Mesendoderm (in vitro differentiated cells): ENCODE measurements at regions not wholly inside any gene's neighbourhood (a gene's known extent, or its start where the extent isn't known, plus 50 kb on each side); places are given as distances from the start of the nearest gene placed in this dataset.

ENCODE experiments used
- DNase-seq: peaks from one replicate; pipeline ENCODE4 v3.0.0; 2013
- H2AK5ac ChIP-seq: 2 replicates; pipeline ENCODE4 v1.6.1; 2013; ENCODE audit warnings: low read length, inconsistent platforms
- H2BK120ac ChIP-seq: 2 replicates; pipeline ENCODE4 v1.6.1; 2013; ENCODE audit warnings: low read depth, mild to moderate bottlenecking, low read length, moderate library complexity, mixed read lengths
- H2BK15ac ChIP-seq: replicated peaks from 2 replicates; pipeline ENCODE4 v1.6.1; 2013; ENCODE audit warnings: low read depth, mild to moderate bottlenecking, moderate library complexity
- H2BK5ac ChIP-seq: 2 replicates; pipeline ENCODE4 v1.6.1; 2013; ENCODE audit warnings: low read length, inconsistent platforms
- H3K18ac ChIP-seq: 2 replicates; pipeline ENCODE4 v1.6.1; 2013; ENCODE audit warnings: mild to moderate bottlenecking, low read length, mixed read lengths
- H3K23ac ChIP-seq: one replicate; pipeline ENCODE4 v1.6.1; 2013; ENCODE audit warnings: low read length
- H3K27ac ChIP-seq: 2 replicates; pipeline ENCODE4 v1.5.1; 2013; ENCODE audit warnings: low read depth, mild to moderate bottlenecking, inconsistent platforms, low read length, moderate library complexity
- H3K27me3 ChIP-seq: 2 replicates; pipeline ENCODE4 v1.6.1; 2013; ENCODE audit warnings: low read length, control low read depth, mild to moderate bottlenecking, inconsistent platforms; ENCODE audit not compliant: insufficient read depth, poor library complexity
- H3K36me3 ChIP-seq: 2 replicates; pipeline ENCODE4 v1.6.1; 2013; ENCODE audit warnings: low read length, inconsistent platforms; ENCODE audit not compliant: control insufficient read depth, insufficient read depth
- H3K4ac ChIP-seq: one replicate; pipeline ENCODE4 v1.6.1; 2013; ENCODE audit warnings: low read depth, mild to moderate bottlenecking, low read length, moderate library complexity
- H3K4me1 ChIP-seq: 2 replicates; pipeline ENCODE4 v1.6.1; 2013; ENCODE audit warnings: low read depth, low read length, inconsistent platforms; ENCODE audit not compliant: control insufficient read depth
- H3K4me2 ChIP-seq: 2 replicates; pipeline ENCODE4 v1.6.1; 2013; ENCODE audit warnings: low read length
- H3K4me3 ChIP-seq: 2 replicates; pipeline ENCODE4 v1.5.1; 2013; ENCODE audit warnings: mild to moderate bottlenecking, low read length
- H3K56ac ChIP-seq: one replicate; pipeline ENCODE4 v1.6.1; 2013; ENCODE audit warnings: low read length
- H3K79me1 ChIP-seq: 2 replicates; pipeline ENCODE4 v1.6.1; 2013; ENCODE audit warnings: low read length, inconsistent platforms
- H3K79me2 ChIP-seq: 2 replicates; pipeline ENCODE4 v1.6.1; 2013; ENCODE audit warnings: mild to moderate bottlenecking, low read length; ENCODE audit not compliant: control insufficient read depth, insufficient read depth
- H3K9ac ChIP-seq: 2 replicates; pipeline ENCODE4 v1.6.1; 2013; ENCODE audit warnings: low read length, inconsistent platforms
- H4K5ac ChIP-seq: one replicate; pipeline ENCODE4 v1.6.1; 2013; ENCODE audit warnings: low read length
- H4K8ac ChIP-seq: one replicate; pipeline ENCODE4 v1.6.1; 2013; ENCODE audit warnings: low read depth, mild to moderate bottlenecking, control low read depth, low read length, moderate library complexity
- WGBS: extraction: QIAGEN DNeasy Blood & Tissue Kit; methylation state at CpG from one replicate; pipeline ENCODE4 v1.1.7; 2013; ENCODE audit warnings: low lambda C conversion rate, missing lambda C conversion rate; ENCODE audit not compliant: insufficient coverage; ENCODE audit errors: extremely low coverage; 5-methylcytosine and 5-hydroxymethylcytosine counted together

DNA sequence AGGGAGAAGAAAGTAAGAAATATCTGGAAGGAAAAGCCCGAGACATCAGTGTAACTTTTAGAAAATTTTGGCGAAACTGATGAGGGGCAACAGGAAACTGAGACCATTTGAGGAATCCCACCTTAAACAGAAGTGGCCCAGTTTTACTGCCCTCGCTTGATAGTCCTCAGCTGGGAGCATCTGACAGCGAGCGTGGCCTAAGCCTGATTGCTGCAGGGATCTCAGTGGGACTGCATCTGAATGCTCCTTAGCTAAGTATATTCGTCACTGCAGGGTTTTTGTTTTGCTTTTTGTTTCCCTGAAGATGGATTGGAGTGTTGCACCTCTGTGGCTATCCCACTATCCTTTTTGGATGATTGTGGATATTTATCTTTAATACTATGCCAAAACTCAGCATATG is 262.7 kb upstream of the KLHL1 start:
- Histone ChIP-seq H4K8ac (no peak overlapping the region), H4K5ac (no peak overlapping the region), H3K79me1 (no peaks in the 10 kb centered on the region), H3K4me2 (no peak overlapping the region), H3K18ac (no peak overlapping the region), H3K4ac (no peak overlapping the region), H3K4me1 (no peaks in the 10 kb centered on the region), H2BK5ac (no peak overlapping the region), H3K27ac (no peak overlapping the region), H3K9ac (no peak overlapping the region), H3K79me2 (no peaks in the 10 kb centered on the region), H2AK5ac (no peak overlapping the region), H3K36me3 (no peaks in the 10 kb centered on the region), H2BK120ac (no peak overlapping the region), H2BK15ac (no peak overlapping the region), H3K27me3 (no peaks in the 10 kb centered on the region), H3K56ac (no peak overlapping the region), H3K23ac (no peak overlapping the region), H3K4me3 (no peak overlapping the region)
- no peak for DNase-seq
- WGBS, result no CpG with 5 or more reads among the region's 6 CpGs

DNA sequence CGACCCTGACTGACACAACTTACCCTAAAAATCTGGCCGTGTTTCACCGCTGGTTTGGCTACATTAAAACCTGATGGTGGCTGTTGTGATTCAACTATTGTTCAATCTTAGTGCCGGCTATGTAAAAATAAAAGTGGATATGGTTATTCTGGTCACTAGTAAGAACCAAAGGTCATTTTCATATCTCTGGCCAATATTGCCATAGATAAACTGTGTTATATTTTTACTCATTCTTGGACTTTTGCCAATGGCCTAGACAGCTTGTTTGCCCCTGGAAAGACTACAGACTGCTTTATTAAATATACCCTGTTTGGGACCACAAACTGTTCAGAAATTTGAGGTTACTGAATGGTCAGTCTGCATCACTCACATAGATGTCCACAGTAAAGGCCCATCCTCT is 258.5 kb upstream of the KLHL1 start:
- Histone ChIP-seq H3K27ac (no peak overlapping the region), H2BK15ac (no peak overlapping the region), H3K4me2 (no peak overlapping the region), H3K56ac (no peak overlapping the region), H2BK5ac (no peak overlapping the region), H3K18ac (no peak overlapping the region), H3K27me3 (no peaks in the 10 kb centered on the region), H4K5ac (no peak overlapping the region), H3K79me1 (no peaks in the 10 kb centered on the region), H3K4ac (no peak overlapping the region), H3K9ac (no peak overlapping the region), H3K36me3 (no peaks in the 10 kb centered on the region), H3K4me3 (no peak overlapping the region), H3K79me2 (no peaks in the 10 kb centered on the region), H4K8ac (no peak overlapping the region), H2AK5ac (no peak overlapping the region), H3K23ac (no peak overlapping the region), H3K4me1 (no peaks in the 10 kb centered on the region), H2BK120ac (no peak overlapping the region)
- WGBS, result no CpG with 5 or more reads among the region's 4 CpGs
- no peak for DNase-seq

DNA sequence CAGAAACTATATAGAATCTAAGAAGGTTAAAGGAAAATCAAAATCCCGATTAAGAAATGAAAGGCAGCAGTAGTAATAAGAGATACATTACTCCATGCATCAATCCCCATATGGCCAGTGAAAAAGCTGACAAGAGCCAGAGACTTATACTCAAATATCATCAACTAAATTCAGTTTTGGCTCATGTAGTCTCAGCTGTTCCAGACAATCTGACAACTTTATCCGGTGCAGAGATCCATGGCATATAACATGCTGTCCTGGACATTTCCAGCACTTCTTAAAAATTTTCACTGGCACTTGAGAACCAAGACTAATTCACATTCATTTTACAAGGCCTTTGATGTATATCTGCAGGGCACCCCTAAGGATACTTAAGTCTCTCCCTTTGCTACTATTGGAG is 255.7 kb upstream of the KLHL1 start:
- no peak overlapping the region for H2BK120ac ChIP-seq
- H3K79me2 ChIP-seq, result no peaks in the 10 kb centered on the region
- no peaks in the 10 kb centered on the region for H3K79me1 ChIP-seq
- no peak overlapping the region for H3K4me2 ChIP-seq
- H3K56ac ChIP-seq, result no peak overlapping the region
- no CpG with 5 or more reads among the region's 2 CpGs for WGBS
- no peaks in the 10 kb centered on the region for H3K36me3 ChIP-seq
- H3K4me1 ChIP-seq, result no peaks in the 10 kb centered on the region
- no peaks in the 10 kb centered on the region for H3K27me3 ChIP-seq
- H3K18ac ChIP-seq, result no peak overlapping the region
- H4K8ac ChIP-seq, result no peak overlapping the region
- H2BK15ac ChIP-seq, result no peak overlapping the region
- H3K9ac ChIP-seq, result no peak overlapping the region
- H4K5ac ChIP-seq, result no peak overlapping the region
- no peak overlapping the region for H2BK5ac ChIP-seq
- H3K4ac ChIP-seq, result no peak overlapping the region
- H3K4me3 ChIP-seq, result no peak overlapping the region
- H3K27ac ChIP-seq, result no peak overlapping the region
- H2AK5ac ChIP-seq, result no peak overlapping the region
- DNase-seq, result no peak
- H3K23ac ChIP-seq, result no peak overlapping the region

DNA sequence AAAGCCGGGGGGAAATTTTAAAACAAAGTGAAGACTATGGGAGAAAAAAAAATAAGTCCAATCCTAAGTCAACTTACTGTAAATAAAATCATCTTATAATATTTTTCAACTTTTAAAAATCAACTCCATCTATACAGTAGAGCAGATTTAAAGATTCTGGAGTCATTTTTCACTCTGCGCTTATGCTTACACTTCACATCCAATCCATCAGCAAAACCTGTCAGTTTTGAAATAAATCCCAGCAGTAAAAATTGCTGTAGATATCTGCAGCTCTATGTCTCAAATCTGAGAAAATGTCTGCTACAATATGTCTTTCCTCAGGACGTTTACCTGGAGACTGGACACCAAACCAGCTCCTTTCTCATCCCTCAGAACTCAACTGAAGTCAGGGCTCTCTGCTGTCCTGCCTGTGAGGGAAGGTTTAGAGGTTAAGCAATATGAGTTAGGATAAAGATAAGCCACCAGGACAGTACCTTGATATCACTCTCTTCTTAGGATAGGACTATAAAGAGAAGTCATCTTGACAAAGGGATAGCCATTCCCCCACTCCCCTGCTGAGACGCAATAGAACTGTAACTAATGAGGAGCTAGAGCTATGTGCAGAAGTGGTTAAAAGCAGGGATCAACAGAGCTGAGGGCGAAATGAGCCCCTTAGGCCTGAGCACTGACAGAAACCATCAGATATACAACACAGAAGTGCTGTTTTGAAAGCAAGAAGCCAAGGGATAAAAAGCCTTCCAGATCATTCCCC is 254.7 kb upstream of the KLHL1 start:
- Histone ChIP-seq H4K8ac (no peak overlapping the region), H3K9ac (no peak overlapping the region), H3K18ac (no peak overlapping the region), H3K36me3 (no peaks in the 10 kb centered on the region), H3K4ac (no peak overlapping the region), H2AK5ac (no peak overlapping the region), H2BK120ac (no peak overlapping the region), H3K79me1 (no peaks in the 10 kb centered on the region), H3K27ac (no peak overlapping the region), H2BK5ac (no peak overlapping the region), H3K4me2 (no peak overlapping the region), H3K56ac (no peak overlapping the region), H3K27me3 (no peaks in the 10 kb centered on the region), H3K4me1 (no peaks in the 10 kb centered on the region), H3K79me2 (no peaks in the 10 kb centered on the region), H4K5ac (no peak overlapping the region), H3K23ac (no peak overlapping the region), H3K4me3 (no peak overlapping the region), H2BK15ac (no peak overlapping the region)
- WGBS, result no CpG with 5 or more reads among the region's 5 CpGs
- no peak for DNase-seq

DNA sequence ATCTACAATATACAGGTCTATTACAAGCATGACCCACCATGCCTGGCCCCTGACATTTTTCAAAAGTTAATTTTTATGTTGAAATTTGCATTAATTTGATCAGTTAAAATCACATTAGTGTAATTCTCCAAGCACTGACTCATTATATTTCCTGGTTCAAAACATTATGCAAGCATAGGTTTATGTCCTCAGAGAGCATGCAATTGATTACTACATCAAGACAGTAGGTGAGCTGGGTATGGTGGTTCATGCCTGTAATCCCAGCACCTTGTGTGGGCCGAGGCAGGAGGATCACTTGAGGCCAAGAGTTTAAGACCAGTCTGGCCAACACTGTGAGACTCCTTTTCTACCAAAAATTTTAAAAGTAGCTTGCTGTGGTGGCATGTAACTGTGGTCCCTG is 248.8 kb upstream of the KLHL1 start:
- Histone ChIP-seq H2BK120ac (no peak overlapping the region), H3K18ac (no peak overlapping the region), H2AK5ac (no peak overlapping the region), H3K4me3 (no peak overlapping the region), H3K36me3 (no peaks in the 10 kb centered on the region), H3K27me3 (no peaks in the 10 kb centered on the region), H3K79me1 (no peaks in the 10 kb centered on the region), H3K9ac (no peak overlapping the region), H3K56ac (no peak overlapping the region), H3K4me1 (no peaks in the 10 kb centered on the region), H4K5ac (no peak overlapping the region), H3K79me2 (no peaks in the 10 kb centered on the region), H3K4me2 (no peak overlapping the region), H3K27ac (no peak overlapping the region), H2BK5ac (no peak overlapping the region), H3K23ac (no peak overlapping the region), H3K4ac (no peak overlapping the region), H4K8ac (no peak overlapping the region), H2BK15ac (no peak overlapping the region)
- no peak for DNase-seq
- WGBS, result no CpG with 5 or more reads among the region's 1 CpG

DNA sequence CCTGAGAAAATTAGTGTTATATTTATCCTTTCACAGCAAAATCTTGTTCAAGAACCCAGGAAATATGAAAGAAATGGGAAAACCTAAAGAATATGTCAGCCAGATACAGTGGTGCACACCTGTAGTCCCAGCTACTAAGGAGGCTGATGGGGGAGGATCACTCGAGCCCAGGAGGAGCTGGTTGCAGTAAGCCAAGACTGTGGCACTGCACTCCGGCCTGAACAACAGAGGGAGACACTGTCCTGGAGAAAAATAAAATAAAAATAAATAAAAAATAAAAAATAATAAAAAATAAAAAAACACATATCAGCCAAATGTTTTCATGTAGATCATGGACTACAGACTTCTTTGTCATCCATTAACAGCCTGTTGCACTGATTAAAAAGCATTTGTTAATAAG is 244.8 kb upstream of the KLHL1 start:
- Histone ChIP-seq H2BK120ac (no peak overlapping the region), H3K4me3 (no peak overlapping the region), H3K9ac (no peak overlapping the region), H3K36me3 (no peaks in the 10 kb centered on the region), H3K4me1 (no peaks in the 10 kb centered on the region), H2AK5ac (no peak overlapping the region), H4K8ac (no peak overlapping the region), H2BK15ac (no peak overlapping the region), H3K79me1 (no peaks in the 10 kb centered on the region), H3K23ac (no peak overlapping the region), H2BK5ac (no peak overlapping the region), H3K27ac (no peak overlapping the region), H4K5ac (no peak overlapping the region), H3K4ac (no peak overlapping the region), H3K27me3 (no peaks in the 10 kb centered on the region), H3K18ac (no peak overlapping the region), H3K4me2 (no peak overlapping the region), H3K56ac (no peak overlapping the region), H3K79me2 (no peaks in the 10 kb centered on the region)
- peak; percentile 16 for DNase-seq
- no CpG with 5 or more reads among the region's 2 CpGs for WGBS
